CD14-positive monocyte (primary cell): ENCODE measurements at regions not wholly inside any gene's neighbourhood (a gene's known extent, or its start where the extent isn't known, plus 50 kb on each side); places are given as distances from the start of the nearest gene placed in this dataset.

Experiments
- DNase-seq, 3 donors: peaks; one replicate each; pipeline ENCODE4 v3.0.0-alpha.2; 2011 to 2022
- H2AFZ ChIP-seq: 2 replicates; pipeline ENCODE4 v1.6.0; 2012; ENCODE audit warnings: mild to moderate bottlenecking, low read depth, low read length, inconsistent platforms; ENCODE audit not compliant: insufficient read depth, poor library complexity, severe bottlenecking
- H3K27ac ChIP-seq, 2 donors: 1 replicate in 1 of 2; 2 replicates in 1 of 2; pipeline ENCODE4 v1.5.1; 2012 to 2013; ENCODE audit warnings: low read length in 2 of 2, control low read depth in 1 of 2, inconsistent platforms in 1 of 2, low read depth in 1 of 2, mild to moderate bottlenecking in 1 of 2
- H3K27me3 ChIP-seq, 2 donors: one replicate each; pipeline versions ENCODE4 v1.6.0 to v1.6.1; 2011 to 2013; ENCODE audit warnings: low read length in 2 of 2; ENCODE audit not compliant: control insufficient read depth in 2 of 2, insufficient read depth in 2 of 2
- H3K36me3 ChIP-seq, 2 donors: replicated peaks in 1 of 2; 1 replicate in 1 of 2; 2 replicates in 1 of 2; pipeline versions ENCODE4 v1.5.1 to v1.6.1; 2012 to 2013; ENCODE audit warnings: low read length in 2 of 2, control low read depth in 1 of 2, inconsistent platforms in 1 of 2, mild to moderate bottlenecking in 1 of 2; ENCODE audit not compliant: insufficient read depth in 2 of 2, control insufficient read depth in 1 of 2
- H3K4me1 ChIP-seq, 2 donors: 1 replicate in 1 of 2; 2 replicates in 1 of 2; pipeline versions ENCODE4 v1.5.1 to v1.6.1; 2012 to 2013; ENCODE audit warnings: low read length in 2 of 2, control low read depth in 1 of 2, inconsistent platforms in 1 of 2, mild to moderate bottlenecking in 1 of 2, moderate library complexity in 1 of 2; ENCODE audit not compliant: insufficient read depth in 2 of 2, control insufficient read depth in 1 of 2
- H3K4me2 ChIP-seq: replicated peaks from 2 replicates; pipeline ENCODE3; 2012; ENCODE audit warnings: low read length, moderate library complexity, mild to moderate bottlenecking; ENCODE audit not compliant: poor library complexity, severe bottlenecking; ENCODE audit errors: extremely low read depth
- H3K4me3 ChIP-seq, 3 experiments: fragments of 200-600 bp in 1 of 3; sonication (generic) in 1 of 3; replicated peaks in 1 of 3; 1 replicate in 2 of 3; 2 replicates in 1 of 3; pipeline ENCODE4 v1.5.1; 2011 to 2013; ENCODE audit warnings: low read length in 3 of 3, mild to moderate bottlenecking in 3 of 3, control low read depth in 2 of 3, low read depth in 2 of 3, inconsistent platforms in 1 of 3, moderate library complexity in 1 of 3
- H3K79me2 ChIP-seq: 2 replicates; pipeline ENCODE4 v1.6.0; 2012; ENCODE audit warnings: mild to moderate bottlenecking, control low read depth, inconsistent platforms, low read length, moderate library complexity; ENCODE audit not compliant: insufficient read depth
- H3K9ac ChIP-seq: 2 replicates; pipeline ENCODE4 v1.6.0; 2017; ENCODE audit warnings: low read length, mild to moderate bottlenecking; ENCODE audit not compliant: insufficient read depth, poor library complexity, severe bottlenecking
- H3K9me3 ChIP-seq, 2 donors: replicated peaks in 1 of 2; 1 replicate in 1 of 2; 2 replicates in 1 of 2; pipeline versions ENCODE4 v1.5.1 to v1.6.1; 2012 to 2013; ENCODE audit warnings: low read length in 2 of 2, control low read depth in 1 of 2; ENCODE audit not compliant: control insufficient read depth in 1 of 2, insufficient read depth in 1 of 2
- H4K20me1 ChIP-seq: 2 replicates; pipeline ENCODE4 v1.6.0; 2012; ENCODE audit warnings: mild to moderate bottlenecking, low read length, control low read depth, moderate library complexity; ENCODE audit not compliant: insufficient read depth
- H3K27ac Mint-ChIP-seq, 7 donors: one replicate each; pipeline ENCODE4 v1.8.0; 2020; ENCODE audit warnings: mild to moderate bottlenecking in 7 of 7, mixed read lengths in 7 of 7, moderate library complexity in 6 of 7, inconsistent platforms in 2 of 7
- H3K27me3 Mint-ChIP-seq, 3 donors: one replicate each; pipeline ENCODE4 v1.8.0; 2021 to 2022; ENCODE audit warnings: low read depth in 3 of 3, mild to moderate bottlenecking in 3 of 3, mixed read lengths in 3 of 3, moderate library complexity in 3 of 3, inconsistent platforms in 1 of 3
- H3K36me3 Mint-ChIP-seq, 2 donors: one replicate each; pipeline ENCODE4 v1.8.0; 2020; ENCODE audit warnings: mixed read lengths in 2 of 2, inconsistent platforms in 1 of 2, mild to moderate bottlenecking in 1 of 2
- H3K4me1 Mint-ChIP-seq: one replicate; pipeline ENCODE4 v1.8.0; 2020; ENCODE audit warnings: mild to moderate bottlenecking, mixed read lengths
- H3K4me3 Mint-ChIP-seq, 2 donors: one replicate each; pipeline ENCODE4 v1.8.0; 2020; ENCODE audit warnings: mild to moderate bottlenecking in 2 of 2, mixed read lengths in 2 of 2, moderate library complexity in 1 of 2
- H3K9me3 Mint-ChIP-seq, 7 donors: one replicate each; pipeline ENCODE4 v1.8.0; 2020 to 2022; ENCODE audit warnings: mixed read lengths in 7 of 7, mild to moderate bottlenecking in 6 of 7, moderate library complexity in 6 of 7, inconsistent platforms in 2 of 7
- WGBS: methylation state at CpG from one replicate; pipeline ENCODE4 v1.1.5; 2013; ENCODE audit warnings: missing lambda C conversion rate; ENCODE audit not compliant: insufficient coverage; 5-methylcytosine and 5-hydroxymethylcytosine counted together
- intact Hi-C, 2 donors: fragments of 100-400 bp; cut with micrococcal nuclease; formaldehyde crosslinking; loops; one replicate each; pipeline versions ENCODE4 v1.15.0 to v1.15.1; 2023
- TF ChIP-seq, protein P1 (sequence below): fragments of 200-600 bp; IDR thresholded peaks from one replicate; pipeline ENCODE4 v1.8.0; 2022; ENCODE audit warnings: antibody characterized with exemption, mild to moderate bottlenecking

DNA sequence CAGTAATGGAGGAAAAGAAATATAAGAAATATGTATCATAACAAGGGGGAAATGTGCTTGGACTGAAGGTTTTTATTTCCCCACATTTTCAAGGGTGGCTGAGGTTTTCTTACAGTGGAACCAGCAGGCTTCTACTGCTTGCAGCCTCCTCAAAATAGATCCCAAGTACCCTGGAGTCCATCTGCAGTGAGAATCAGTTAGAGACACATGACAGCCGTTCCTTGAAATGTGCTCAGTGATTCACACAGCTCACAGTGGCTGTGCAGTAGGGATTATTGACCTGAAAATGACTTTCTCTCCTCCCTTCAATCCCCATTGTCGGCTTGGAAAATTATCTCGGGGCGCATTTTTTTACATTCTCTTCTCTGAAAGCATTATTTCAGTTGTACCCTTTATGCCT lies 832.0 kb downstream of the TLR4 start:
- intact Hi-C loops = no loop called here
- H3K27me3 ChIP-seq = no peaks in the 10 kb centered on the region

GRCh38 chr9:118538959-118539358 lies 830.3 kb downstream of the BRINP1 start:
- no peak overlapping the region for H3K4me3 ChIP-seq
- intact Hi-C loops = no loop called here
- no peaks in the 10 kb centered on the region for H3K27me3 ChIP-seq
- peaks cover 0 to 2% (median 0%) of the 10 kb centered on the region in 3 donors for H3K27me3 Mint-ChIP-seq
- no peaks in the 10 kb centered on the region for H3K9me3 ChIP-seq
- TF ChIP-seq, protein P1, sequence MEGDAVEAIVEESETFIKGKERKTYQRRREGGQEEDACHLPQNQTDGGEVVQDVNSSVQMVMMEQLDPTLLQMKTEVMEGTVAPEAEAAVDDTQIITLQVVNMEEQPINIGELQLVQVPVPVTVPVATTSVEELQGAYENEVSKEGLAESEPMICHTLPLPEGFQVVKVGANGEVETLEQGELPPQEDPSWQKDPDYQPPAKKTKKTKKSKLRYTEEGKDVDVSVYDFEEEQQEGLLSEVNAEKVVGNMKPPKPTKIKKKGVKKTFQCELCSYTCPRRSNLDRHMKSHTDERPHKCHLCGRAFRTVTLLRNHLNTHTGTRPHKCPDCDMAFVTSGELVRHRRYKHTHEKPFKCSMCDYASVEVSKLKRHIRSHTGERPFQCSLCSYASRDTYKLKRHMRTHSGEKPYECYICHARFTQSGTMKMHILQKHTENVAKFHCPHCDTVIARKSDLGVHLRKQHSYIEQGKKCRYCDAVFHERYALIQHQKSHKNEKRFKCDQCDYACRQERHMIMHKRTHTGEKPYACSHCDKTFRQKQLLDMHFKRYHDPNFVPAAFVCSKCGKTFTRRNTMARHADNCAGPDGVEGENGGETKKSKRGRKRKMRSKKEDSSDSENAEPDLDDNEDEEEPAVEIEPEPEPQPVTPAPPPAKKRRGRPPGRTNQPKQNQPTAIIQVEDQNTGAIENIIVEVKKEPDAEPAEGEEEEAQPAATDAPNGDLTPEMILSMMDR = no peak
- no peak overlapping the region for H3K9ac ChIP-seq
- WGBS = 80% methylated on average over 1 of the region's 2 CpGs
- H2AFZ ChIP-seq = no peak overlapping the region
- no peak overlapping the region for H3K4me2 ChIP-seq
- no peak overlapping the region for H3K27ac Mint-ChIP-seq
- no peaks in the 10 kb centered on the region for H3K36me3 Mint-ChIP-seq
- peaks cover 0 to 4% (median 2%) of the 10 kb centered on the region in 7 donors for H3K9me3 Mint-ChIP-seq
- H3K4me3 Mint-ChIP-seq = no peak overlapping the region
- no peaks in the 10 kb centered on the region for H3K4me1 Mint-ChIP-seq
- H3K4me1 ChIP-seq = no peaks in the 10 kb centered on the region
- no peaks in the 10 kb centered on the region for H3K79me2 ChIP-seq
- no peak for DNase-seq
- no peaks in the 10 kb centered on the region for H4K20me1 ChIP-seq
- no peaks in the 10 kb centered on the region for H3K36me3 ChIP-seq
- no peak overlapping the region for H3K27ac ChIP-seq

More for the DNA sequence above, 832.0 kb downstream of the TLR4 start:
- DNase-seq = no peak
- H3K36me3 Mint-ChIP-seq = no peaks in the 10 kb centered on the region
- WGBS = no CpG with 5 or more reads among the region's 4 CpGs
- Histone ChIP-seq H3K4me1 (no peaks in the 10 kb centered on the region), H2AFZ (no peak overlapping the region), H3K9ac (no peak overlapping the region), H3K4me2 (no peak overlapping the region), H3K9me3 (no peaks in the 10 kb centered on the region), H3K27ac (no peak overlapping the region), H4K20me1 (no peaks in the 10 kb centered on the region), H3K79me2 (no peaks in the 10 kb centered on the region), H3K4me3 (no peak overlapping the region), H3K36me3 (no peaks in the 10 kb centered on the region)
- H3K9me3 Mint-ChIP-seq = peaks cover 0 to 6% (median 0%) of the 10 kb centered on the region in 7 donors
- H3K4me3 Mint-ChIP-seq = no peak overlapping the region
- H3K27me3 Mint-ChIP-seq = peaks cover 0 to 2% (median 0%) of the 10 kb centered on the region in 3 donors
- H3K4me1 Mint-ChIP-seq = no peaks in the 10 kb centered on the region
- no peak overlapping the region for H3K27ac Mint-ChIP-seq
- TF ChIP-seq, protein P1 = no peak
